A673 (cell line): ENCODE measurements at regions not wholly inside any gene's neighbourhood (a gene's known extent, or its start where the extent isn't known, plus 50 kb on each side); places are given as distances from the start of the nearest gene placed in this dataset.

ENCODE experiments used
- BruUV-seq: library from RNA; stranded (reverse); fragments of 400-500 nt; replicated peaks from 2 replicates; lab custom pipeline; 2021; lab: Mats Ljungman, UMichigan
- CTCF ChIA-PET: fragments of 300-600 bp; sonication (Branson Sonifier 250); formaldehyde crosslinking; loops from one replicate; lab custom pipeline; 2022; ENCODE audit warnings: antibody characterized with exemption; lab: Charles Lee
- POLR2A ChIA-PET: fragments of 300-600 bp; sonication (Branson Sonifier 250); formaldehyde crosslinking; loops from one replicate; lab custom pipeline; 2022; ENCODE audit warnings: antibody characterized with exemption; ENCODE audit not compliant: low non-redundant PET; lab: Charles Lee
- DNase-seq: peaks from one replicate; pipeline ENCODE4 v3.0.0-alpha.2; 2015; ENCODE audit warnings: low spot score
- H3K27ac ChIP-seq: fragments of 200-600 bp; sonication (generic); 2 replicates; pipeline ENCODE4 v1.5.1; 2016; ENCODE audit warnings: mixed run types, low read depth, mild to moderate bottlenecking, mixed read lengths, antibody characterized with exemption, low read length; ENCODE audit not compliant: poor library complexity, severe bottlenecking
- H3K27me3 ChIP-seq: fragments of 200-600 bp; sonication (generic); replicated peaks from 2 replicates; pipeline ENCODE4 v1.6.1; 2017; ENCODE audit warnings: mixed run types, low read depth, mild to moderate bottlenecking, mixed read lengths, antibody characterized with exemption, low read length; ENCODE audit not compliant: insufficient read depth, poor library complexity
- H3K36me3 ChIP-seq: fragments of 200-600 bp; sonication (generic); 2 replicates; pipeline ENCODE4 v1.6.1; 2016; ENCODE audit warnings: mixed run types, mild to moderate bottlenecking, mixed read lengths, antibody characterized with exemption, low read length; ENCODE audit not compliant: insufficient read depth, poor library complexity, severe bottlenecking
- H3K4me1 ChIP-seq: fragments of 200-600 bp; sonication (generic); 2 replicates; pipeline ENCODE4 v1.6.1; 2017; ENCODE audit warnings: mixed run types, mild to moderate bottlenecking, mixed read lengths, antibody characterized with exemption, low read length; ENCODE audit not compliant: insufficient read depth, poor library complexity, severe bottlenecking
- H3K4me3 ChIP-seq: fragments of 200-600 bp; sonication (generic); 2 replicates; pipeline ENCODE4 v1.5.1; 2016; ENCODE audit warnings: low read depth, mixed run types, mild to moderate bottlenecking, mixed read lengths, low read length; ENCODE audit not compliant: poor library complexity, severe bottlenecking
- H3K9me3 ChIP-seq: fragments of 200-600 bp; sonication (generic); 2 replicates; pipeline ENCODE4 v1.6.1; 2016; ENCODE audit warnings: mixed run types, low read depth, mild to moderate bottlenecking, mixed read lengths, antibody characterized with exemption, low read length; ENCODE audit not compliant: poor library complexity, severe bottlenecking
- CTCF ChIP-seq: fragments of 300-800, 200-600 bp; sonication (generic); conservative IDR thresholded peaks from 2 replicates; pipeline ENCODE4 v1.5.1; 2017; ENCODE audit warnings: low read depth, mild to moderate bottlenecking, antibody characterized with exemption, low read length, moderate library complexity, mixed read lengths
- EZH2 ChIP-seq: fragments of 200-600 bp; sonication (generic); IDR thresholded peaks from 2 replicates; pipeline ENCODE4 v1.6.1; 2017; ENCODE audit warnings: borderline replicate concordance, low read depth, mild to moderate bottlenecking, mixed read lengths, antibody characterized with exemption, low read length; ENCODE audit not compliant: poor library complexity, severe bottlenecking
- intact Hi-C: fragments of 100-400 bp; cut with micrococcal nuclease; formaldehyde crosslinking; loops from one replicate; pipeline ENCODE4 v1.10.0; 2022; ENCODE audit not compliant: unreplicated experiment

GRCh38 chr4:36767596-36767995 lies 476.9 kb upstream of the NWD2 start:
- no TSS peak for BruUV-seq
- no peak for TF ChIP-seq CTCF
- TF ChIP-seq EZH2: no peak
- no peaks in the 10 kb centered on the region for H3K4me1 ChIP-seq
- ChIA-PET POLR2A (no interaction called here), CTCF (no interaction called here)
- no peaks in the 10 kb centered on the region for H3K9me3 ChIP-seq
- H3K4me3 ChIP-seq: no peak overlapping the region
- H3K36me3 ChIP-seq: no peaks in the 10 kb centered on the region
- no peak for DNase-seq
- no peak overlapping the region for H3K27ac ChIP-seq
- H3K27me3 ChIP-seq: no peaks in the 10 kb centered on the region
- intact Hi-C loops: no loop called here

GRCh38 chr4:36771411-36772153 lies 473.0 kb upstream of the NWD2 start:
- H3K27me3 ChIP-seq: no peaks in the 10 kb centered on the region
- BruUV-seq: no TSS peak
- ChIA-PET POLR2A (no interaction called here), CTCF (no interaction called here)
- H3K4me3 ChIP-seq: no peak overlapping the region
- no peaks in the 10 kb centered on the region for H3K36me3 ChIP-seq
- DNase-seq: no peak
- H3K27ac ChIP-seq: no peak overlapping the region
- intact Hi-C loops: no loop called here
- no peaks in the 10 kb centered on the region for H3K4me1 ChIP-seq
- H3K9me3 ChIP-seq: no peaks in the 10 kb centered on the region
- TF ChIP-seq EZH2: no peak
- no peak for TF ChIP-seq CTCF

- CTCF ChIA-PET: no interaction called here
- H3K4me1 ChIP-seq: no peaks in the 10 kb centered on the region
- H3K27me3 ChIP-seq: no peaks in the 10 kb centered on the region
- POLR2A ChIA-PET: no interaction called here
- no peak overlapping the region for H3K4me3 ChIP-seq
- no peaks in the 10 kb centered on the region for H3K36me3 ChIP-seq
- intact Hi-C loops: no loop called here
- no peak overlapping the region for H3K27ac ChIP-seq
- no peaks in the 10 kb centered on the region for H3K9me3 ChIP-seq
- TF ChIP-seq EZH2 (no peak), CTCF (no peak)
- BruUV-seq: no TSS peak
- DNase-seq: no peak
Measured at GRCh38 chr4:36772154-36772516, 472.4 kb upstream of the NWD2 start.
